Sigmoid colon (tissue), 6 donors: ENCODE measurements at regions not wholly inside any gene's neighbourhood (a gene's known extent, or its start where the extent isn't known, plus 50 kb on each side); places are given as distances from the start of the nearest gene placed in this dataset.

ENCODE experiments used
- DNase-seq: peaks from one replicate; pipeline ENCODE4 v3.0.0-alpha.2; 2019
- H3K27ac ChIP-seq, 4 donors: fragments of 200-600 bp; sonication (generic); one replicate each; pipeline ENCODE4 v1.5.1; 2016 to 2019; ENCODE audit warnings: mild to moderate bottlenecking in 1 of 4
- H3K27me3 ChIP-seq, 3 donors: fragments of 200-600 bp; sonication (generic); one replicate each; pipeline ENCODE4 v1.5.1; 2019; ENCODE audit warnings: mild to moderate bottlenecking in 1 of 3
- H3K36me3 ChIP-seq, 4 donors: fragments of 200-600 bp; sonication (generic); one replicate each; pipeline ENCODE4 v1.5.1; 2016 to 2019
- H3K4me1 ChIP-seq, 4 donors: fragments of 200-600 bp; sonication (generic); one replicate each; pipeline ENCODE4 v1.5.1; 2017 to 2019
- H3K4me3 ChIP-seq, 4 donors: fragments of 200-600 bp; sonication (generic); one replicate each; pipeline ENCODE4 v1.5.1; 2017 to 2019; ENCODE audit warnings: mild to moderate bottlenecking in 2 of 4, moderate library complexity in 1 of 4
- H3K9me3 ChIP-seq, 4 donors: fragments of 200-600 bp in 3 of 4; sonication (generic) in 3 of 4; one replicate each; pipeline versions ENCODE4 v1.5.1 to v1.6.1; 2013 to 2019
- CTCF ChIP-seq, 4 experiments: fragments of 450-650 bp in 3 of 4; fragments of 200-600 bp in 1 of 4; IDR thresholded peaks; one replicate each; pipeline ENCODE4 v1.5.1; 2016 to 2019; ENCODE audit warnings: antibody characterized with exemption in 4 of 4, mild to moderate bottlenecking in 3 of 4, moderate library complexity in 2 of 4
- EP300 ChIP-seq, 4 donors: sonication (generic); formaldehyde crosslinking; IDR thresholded peaks; one replicate each; pipeline ENCODE4 v1.6.1; 2017; ENCODE audit warnings: antibody characterized with exemption in 4 of 4
- POLR2A ChIP-seq, 2 donors: fragments of 450-650 bp; IDR thresholded peaks; one replicate each; pipeline ENCODE4 v1.6.1; 2016; ENCODE audit warnings: antibody characterized with exemption in 2 of 2, mild to moderate bottlenecking in 2 of 2, moderate library complexity in 2 of 2
- POLR2AphosphoS5 ChIP-seq, 4 donors: sonication (generic); formaldehyde crosslinking; IDR thresholded peaks; one replicate each; pipeline ENCODE4 v1.6.1; 2017; ENCODE audit warnings: antibody characterized with exemption in 4 of 4
- WGBS, 2 donors: extraction: QIAGEN DNeasy Blood & Tissue Kit; methylation state at CpG; one replicate each; pipeline ENCODE4 v1.1.7; 2013; 5-methylcytosine and 5-hydroxymethylcytosine counted together
- intact Hi-C: fragments of 100-400 bp; cut with DNase I; formaldehyde crosslinking; loops from one replicate; pipeline ENCODE4 v1.15.1; 2023
- donor health status: healthy with polysubstance abuse.
- donor health status: healthy.

- no peak overlapping the region for H3K27ac ChIP-seq
- no peaks in the 10 kb centered on the region for H3K36me3 ChIP-seq
- no peaks in the 10 kb centered on the region for H3K9me3 ChIP-seq
- TF ChIP-seq POLR2A (IDR thresholded peaks at IDR 0.05) = no peak
- no peak for TF ChIP-seq CTCF (IDR thresholded peaks at IDR 0.05)
- TF ChIP-seq POLR2AphosphoS5 (IDR thresholded peaks at IDR 0.05) = no peak
- TF ChIP-seq EP300 (IDR thresholded peaks at IDR 0.05) = no peak
- no peak overlapping the region for H3K4me3 ChIP-seq
- H3K4me1 ChIP-seq = no peaks in the 10 kb centered on the region
- no peaks in the 10 kb centered on the region for H3K27me3 ChIP-seq
- no peak for DNase-seq
- intact Hi-C loops = no loop called here
Measured at GRCh38 chr3:80275120-80275519, 507.3 kb upstream of the ROBO1 start.

GRCh38 chr3:80263260-80263659, 495.5 kb upstream of the ROBO1 start:
- peaks cover 0 to 3% (median 0%) of the 10 kb centered on the region in 4 donors for H3K9me3 ChIP-seq
- H3K4me3 ChIP-seq = no peak overlapping the region
- H3K4me1 ChIP-seq = no peaks in the 10 kb centered on the region
- H3K36me3 ChIP-seq = no peaks in the 10 kb centered on the region
- intact Hi-C loops = no loop called here
- WGBS, 2 donors = 34 to 55% methylated on average over 3 of the region's 3 CpGs
- no peak for DNase-seq
- no peaks in the 10 kb centered on the region for H3K27me3 ChIP-seq
- TF ChIP-seq CTCF (IDR thresholded peaks at IDR 0.05) (no peak), POLR2AphosphoS5 (IDR thresholded peaks at IDR 0.05) (no peak), EP300 (IDR thresholded peaks at IDR 0.05) (no peak)
- H3K27ac ChIP-seq = no peak overlapping the region

- Histone ChIP-seq H3K27ac (no peak overlapping the region), H3K4me3 (no peak overlapping the region), H3K9me3 (peaks cover 0 to 3% (median 0%) of the 10 kb centered on the region in 4 donors), H3K36me3 (no peaks in the 10 kb centered on the region), H3K4me1 (no peaks in the 10 kb centered on the region), H3K27me3 (no peaks in the 10 kb centered on the region)
- DNase-seq = no peak
- intact Hi-C loops = no loop called here
- TF ChIP-seq POLR2A (IDR thresholded peaks at IDR 0.05) = no peak
- TF ChIP-seq CTCF (IDR thresholded peaks at IDR 0.05) = no peak
- no peak for TF ChIP-seq EP300 (IDR thresholded peaks at IDR 0.05)
- TF ChIP-seq POLR2AphosphoS5 (IDR thresholded peaks at IDR 0.05) = no peak
Measured at GRCh38 chr3:80261082-80261481, 493.3 kb upstream of the ROBO1 start.

GRCh38 chr3:80259736-80260135, 491.9 kb upstream of the ROBO1 start:
- no peak for DNase-seq
- Histone ChIP-seq H3K27me3 (no peaks in the 10 kb centered on the region), H3K36me3 (no peaks in the 10 kb centered on the region), H3K4me1 (no peaks in the 10 kb centered on the region), H3K9me3 (peaks cover 0 to 2% (median 0%) of the 10 kb centered on the region in 4 donors), H3K27ac (no peak overlapping the region), H3K4me3 (no peak overlapping the region)
- no peak for TF ChIP-seq POLR2AphosphoS5 (IDR thresholded peaks at IDR 0.05)
- TF ChIP-seq POLR2A (IDR thresholded peaks at IDR 0.05) = no peak
- no peak for TF ChIP-seq CTCF (IDR thresholded peaks at IDR 0.05)
- intact Hi-C loops = no loop called here
- 53 to 73% methylated on average over 4 of the region's 4 CpGs for WGBS, 2 donors

- no peak for DNase-seq
- Histone ChIP-seq H3K27ac (no peak overlapping the region), H3K4me1 (no peaks in the 10 kb centered on the region), H3K27me3 (no peaks in the 10 kb centered on the region), H3K4me3 (no peak overlapping the region), H3K9me3 (peaks cover 0 to 2% (median 0%) of the 10 kb centered on the region in 4 donors), H3K36me3 (no peaks in the 10 kb centered on the region)
- intact Hi-C loops = no loop called here
- TF ChIP-seq CTCF (IDR thresholded peaks at IDR 0.05) (no peak), EP300 (IDR thresholded peaks at IDR 0.05) (no peak), POLR2A (IDR thresholded peaks at IDR 0.05) (no peak), POLR2AphosphoS5 (IDR thresholded peaks at IDR 0.05) (no peak)
- 97 to 100% methylated on average over 2 of the region's 2 CpGs for WGBS, 2 donors
Measured at GRCh38 chr3:80252113-80252512, 484.3 kb upstream of the ROBO1 start.
